H1 (cell line): ENCODE measurements at regions not wholly inside any gene's neighbourhood (a gene's known extent, or its start where the extent isn't known, plus 50 kb on each side); places are given as distances from the start of the nearest gene placed in this dataset.

Source experiments
- SAP30 ChIP-seq: fragments of 300-600 bp; sonication (generic); IDR thresholded peaks from 2 replicates; pipeline ENCODE4 v1.7.1; 2012; ENCODE audit warnings: low read length, moderate library complexity, mild to moderate bottlenecking, inconsistent platforms; ENCODE audit not compliant: insufficient read depth, insufficient replicate concordance
- SIRT6 ChIP-seq: IDR thresholded peaks from one replicate; pipeline ENCODE4 v1.7.1; 2012; ENCODE audit warnings: low read length, inconsistent platforms
- TAF1 ChIP-seq: IDR thresholded peaks from 2 replicates; pipeline ENCODE4 v1.6.1; 2011; ENCODE audit warnings: mild to moderate bottlenecking, low read depth, low read length
- TF ChIP-seq, protein P1 (sequence below), 3 experiments: IDR thresholded peaks; 1 replicate in 2 of 3; 2 replicates in 1 of 3; pipeline versions ENCODE4 v1.5.1 to v1.6.1; 2011; ENCODE audit warnings: low read length in 3 of 3, mild to moderate bottlenecking in 3 of 3, inconsistent platforms in 2 of 3, low read depth in 1 of 3, moderate library complexity in 1 of 3; ENCODE audit not compliant: insufficient read depth in 1 of 3; ENCODE audit errors: control extremely low read depth in 1 of 3

- TF ChIP-seq, protein P1, sequence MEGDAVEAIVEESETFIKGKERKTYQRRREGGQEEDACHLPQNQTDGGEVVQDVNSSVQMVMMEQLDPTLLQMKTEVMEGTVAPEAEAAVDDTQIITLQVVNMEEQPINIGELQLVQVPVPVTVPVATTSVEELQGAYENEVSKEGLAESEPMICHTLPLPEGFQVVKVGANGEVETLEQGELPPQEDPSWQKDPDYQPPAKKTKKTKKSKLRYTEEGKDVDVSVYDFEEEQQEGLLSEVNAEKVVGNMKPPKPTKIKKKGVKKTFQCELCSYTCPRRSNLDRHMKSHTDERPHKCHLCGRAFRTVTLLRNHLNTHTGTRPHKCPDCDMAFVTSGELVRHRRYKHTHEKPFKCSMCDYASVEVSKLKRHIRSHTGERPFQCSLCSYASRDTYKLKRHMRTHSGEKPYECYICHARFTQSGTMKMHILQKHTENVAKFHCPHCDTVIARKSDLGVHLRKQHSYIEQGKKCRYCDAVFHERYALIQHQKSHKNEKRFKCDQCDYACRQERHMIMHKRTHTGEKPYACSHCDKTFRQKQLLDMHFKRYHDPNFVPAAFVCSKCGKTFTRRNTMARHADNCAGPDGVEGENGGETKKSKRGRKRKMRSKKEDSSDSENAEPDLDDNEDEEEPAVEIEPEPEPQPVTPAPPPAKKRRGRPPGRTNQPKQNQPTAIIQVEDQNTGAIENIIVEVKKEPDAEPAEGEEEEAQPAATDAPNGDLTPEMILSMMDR (IDR thresholded peaks at IDR 0.05; ENCODE audit: control extremely low read depth in 1 of 3, insufficient read depth in 1 of 3, low read depth in 1 of 3, low read length in 3 of 3): no peak
- TF ChIP-seq SIRT6 (no peak), TAF1 (no peak), SAP30 (no peak)
Observed at GRCh38 chr5:71886406-71886805, 167.3 kb downstream of the CARTPT start.
